ENCODE measurements at regions not wholly inside any gene's neighbourhood (a gene's known extent, or its start where the extent isn't known, plus 50 kb on each side); places are given as distances from the start of the nearest gene placed in this dataset.

DNA sequence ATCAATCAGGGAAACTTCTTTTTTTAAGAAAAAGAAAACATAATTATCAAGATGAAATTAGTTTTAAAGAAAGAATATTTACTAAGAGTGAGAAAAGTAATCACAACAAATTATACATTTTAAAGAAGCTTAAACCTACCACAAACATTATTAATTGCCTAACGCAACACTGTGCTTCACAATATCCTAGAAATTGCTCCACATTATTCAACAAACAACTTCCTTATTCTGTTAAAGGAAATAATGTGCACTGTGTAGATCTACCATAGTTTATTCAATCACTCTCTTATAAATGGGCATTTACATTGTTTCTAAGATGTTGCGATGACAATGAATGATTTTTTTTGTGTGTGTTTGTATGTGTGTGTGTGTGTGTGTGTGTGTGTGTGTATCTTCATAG lies 525.9 kb upstream of the KCNMB2 start:
- no peak for TF ChIP-seq FOSL2 (CRISPR knock-in tag; IDR thresholded peaks at IDR 0.05)
- TF ChIP-seq GPN1 (CRISPR knock-in tag; IDR thresholded peaks at IDR 0.05; ENCODE audit: borderline replicate concordance) = no peak
- TF ChIP-seq, protein P1, sequence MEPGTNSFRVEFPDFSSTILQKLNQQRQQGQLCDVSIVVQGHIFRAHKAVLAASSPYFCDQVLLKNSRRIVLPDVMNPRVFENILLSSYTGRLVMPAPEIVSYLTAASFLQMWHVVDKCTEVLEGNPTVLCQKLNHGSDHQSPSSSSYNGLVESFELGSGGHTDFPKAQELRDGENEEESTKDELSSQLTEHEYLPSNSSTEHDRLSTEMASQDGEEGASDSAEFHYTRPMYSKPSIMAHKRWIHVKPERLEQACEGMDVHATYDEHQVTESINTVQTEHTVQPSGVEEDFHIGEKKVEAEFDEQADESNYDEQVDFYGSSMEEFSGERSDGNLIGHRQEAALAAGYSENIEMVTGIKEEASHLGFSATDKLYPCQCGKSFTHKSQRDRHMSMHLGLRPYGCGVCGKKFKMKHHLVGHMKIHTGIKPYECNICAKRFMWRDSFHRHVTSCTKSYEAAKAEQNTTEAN (CRISPR knock-in tag; conservative IDR thresholded peaks at IDR 0.05) = no peak
- TF ChIP-seq, protein P2, sequence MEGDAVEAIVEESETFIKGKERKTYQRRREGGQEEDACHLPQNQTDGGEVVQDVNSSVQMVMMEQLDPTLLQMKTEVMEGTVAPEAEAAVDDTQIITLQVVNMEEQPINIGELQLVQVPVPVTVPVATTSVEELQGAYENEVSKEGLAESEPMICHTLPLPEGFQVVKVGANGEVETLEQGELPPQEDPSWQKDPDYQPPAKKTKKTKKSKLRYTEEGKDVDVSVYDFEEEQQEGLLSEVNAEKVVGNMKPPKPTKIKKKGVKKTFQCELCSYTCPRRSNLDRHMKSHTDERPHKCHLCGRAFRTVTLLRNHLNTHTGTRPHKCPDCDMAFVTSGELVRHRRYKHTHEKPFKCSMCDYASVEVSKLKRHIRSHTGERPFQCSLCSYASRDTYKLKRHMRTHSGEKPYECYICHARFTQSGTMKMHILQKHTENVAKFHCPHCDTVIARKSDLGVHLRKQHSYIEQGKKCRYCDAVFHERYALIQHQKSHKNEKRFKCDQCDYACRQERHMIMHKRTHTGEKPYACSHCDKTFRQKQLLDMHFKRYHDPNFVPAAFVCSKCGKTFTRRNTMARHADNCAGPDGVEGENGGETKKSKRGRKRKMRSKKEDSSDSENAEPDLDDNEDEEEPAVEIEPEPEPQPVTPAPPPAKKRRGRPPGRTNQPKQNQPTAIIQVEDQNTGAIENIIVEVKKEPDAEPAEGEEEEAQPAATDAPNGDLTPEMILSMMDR (CRISPR knock-in tag; IDR thresholded peaks at IDR 0.05) = no peak
- no peak for TF ChIP-seq ZFP37 (CRISPR knock-in tag; IDR thresholded peaks at IDR 0.05; ENCODE audit: borderline replicate concordance)
- TF ChIP-seq, protein P3, sequence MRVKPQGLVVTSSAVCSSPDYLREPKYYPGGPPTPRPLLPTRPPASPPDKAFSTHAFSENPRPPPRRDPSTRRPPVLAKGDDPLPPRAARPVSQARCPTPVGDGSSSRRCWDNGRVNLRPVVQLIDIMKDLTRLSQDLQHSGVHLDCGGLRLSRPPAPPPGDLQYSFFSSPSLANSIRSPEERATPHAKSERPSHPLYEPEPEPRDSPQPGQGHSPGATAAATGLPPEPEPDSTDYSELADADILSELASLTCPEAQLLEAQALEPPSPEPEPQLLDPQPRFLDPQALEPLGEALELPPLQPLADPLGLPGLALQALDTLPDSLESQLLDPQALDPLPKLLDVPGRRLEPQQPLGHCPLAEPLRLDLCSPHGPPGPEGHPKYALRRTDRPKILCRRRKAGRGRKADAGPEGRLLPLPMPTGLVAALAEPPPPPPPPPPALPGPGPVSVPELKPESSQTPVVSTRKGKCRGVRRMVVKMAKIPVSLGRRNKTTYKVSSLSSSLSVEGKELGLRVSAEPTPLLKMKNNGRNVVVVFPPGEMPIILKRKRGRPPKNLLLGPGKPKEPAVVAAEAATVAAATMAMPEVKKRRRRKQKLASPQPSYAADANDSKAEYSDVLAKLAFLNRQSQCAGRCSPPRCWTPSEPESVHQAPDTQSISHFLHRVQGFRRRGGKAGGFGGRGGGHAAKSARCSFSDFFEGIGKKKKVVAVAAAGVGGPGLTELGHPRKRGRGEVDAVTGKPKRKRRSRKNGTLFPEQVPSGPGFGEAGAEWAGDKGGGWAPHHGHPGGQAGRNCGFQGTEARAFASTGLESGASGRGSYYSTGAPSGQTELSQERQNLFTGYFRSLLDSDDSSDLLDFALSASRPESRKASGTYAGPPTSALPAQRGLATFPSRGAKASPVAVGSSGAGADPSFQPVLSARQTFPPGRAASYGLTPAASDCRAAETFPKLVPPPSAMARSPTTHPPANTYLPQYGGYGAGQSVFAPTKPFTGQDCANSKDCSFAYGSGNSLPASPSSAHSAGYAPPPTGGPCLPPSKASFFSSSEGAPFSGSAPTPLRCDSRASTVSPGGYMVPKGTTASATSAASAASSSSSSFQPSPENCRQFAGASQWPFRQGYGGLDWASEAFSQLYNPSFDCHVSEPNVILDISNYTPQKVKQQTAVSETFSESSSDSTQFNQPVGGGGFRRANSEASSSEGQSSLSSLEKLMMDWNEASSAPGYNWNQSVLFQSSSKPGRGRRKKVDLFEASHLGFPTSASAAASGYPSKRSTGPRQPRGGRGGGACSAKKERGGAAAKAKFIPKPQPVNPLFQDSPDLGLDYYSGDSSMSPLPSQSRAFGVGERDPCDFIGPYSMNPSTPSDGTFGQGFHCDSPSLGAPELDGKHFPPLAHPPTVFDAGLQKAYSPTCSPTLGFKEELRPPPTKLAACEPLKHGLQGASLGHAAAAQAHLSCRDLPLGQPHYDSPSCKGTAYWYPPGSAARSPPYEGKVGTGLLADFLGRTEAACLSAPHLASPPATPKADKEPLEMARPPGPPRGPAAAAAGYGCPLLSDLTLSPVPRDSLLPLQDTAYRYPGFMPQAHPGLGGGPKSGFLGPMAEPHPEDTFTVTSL (CRISPR knock-in tag; IDR thresholded peaks at IDR 0.05; ENCODE audit: borderline replicate concordance) = no peak
- TF ChIP-seq PHF20 (CRISPR knock-in tag; IDR thresholded peaks at IDR 0.05) = no peak
- no peak for TF ChIP-seq SRY (CRISPR knock-in tag; IDR thresholded peaks at IDR 0.05)
